CD8-positive, alpha-beta memory T cell (primary cell): ENCODE measurements at regions not wholly inside any gene's neighbourhood (a gene's known extent, or its start where the extent isn't known, plus 50 kb on each side); places are given as distances from the start of the nearest gene placed in this dataset.
A peak's percentile ranks its signal among the peaks of the same experiment; 100 is the strongest.
"Not testable (repeated sequence)": the region's sequence is repeated elsewhere in the genome, so short reads cannot be mapped to it uniquely, and the experiment has no call there.

ENCODE experiments used
- CTCF ChIA-PET: fragments of 350-600 bp; sonication (Branson Sonifier 250); formaldehyde crosslinking; loops from one replicate; lab custom pipeline; 2021; ENCODE audit warnings: antibody characterized with exemption; lab: Charles Lee
- POLR2A ChIA-PET: fragments of 350-600 bp; sonication (Branson Sonifier 250); formaldehyde crosslinking; loops from one replicate; lab custom pipeline; 2021; ENCODE audit warnings: antibody characterized with exemption; lab: Charles Lee
- DNase-seq, 5 donors: peaks; one replicate each; pipeline versions ENCODE4 v3.0.0 to v3.0.0-alpha.2; 2020 to 2022; ENCODE audit warnings: mixed read lengths in 1 of 5
- H3K27ac ChIP-seq: one replicate; pipeline ENCODE4 v1.7.0; 2013; ENCODE audit warnings: low read depth, mild to moderate bottlenecking, low read length, moderate library complexity
- H3K27me3 ChIP-seq: 2 replicates; pipeline ENCODE4 v1.7.0; 2013; ENCODE audit warnings: low read length, mild to moderate bottlenecking; ENCODE audit not compliant: insufficient read depth, poor library complexity, severe bottlenecking
- H3K36me3 ChIP-seq: 2 replicates; pipeline ENCODE4 v1.7.0; 2013; ENCODE audit warnings: mild to moderate bottlenecking, low read length, moderate library complexity; ENCODE audit not compliant: insufficient read depth
- H3K4me1 ChIP-seq: 2 replicates; pipeline ENCODE4 v1.7.0; 2013; ENCODE audit warnings: mild to moderate bottlenecking, low read length, moderate library complexity; ENCODE audit not compliant: insufficient read depth
- H3K4me3 ChIP-seq: 2 replicates; pipeline ENCODE4 v1.7.0; 2013; ENCODE audit warnings: mild to moderate bottlenecking, low read length
- H3K9me3 ChIP-seq: 2 replicates; pipeline ENCODE4 v1.7.0; 2013; ENCODE audit warnings: mild to moderate bottlenecking, low read length
- H3K27ac Mint-ChIP-seq, 8 donors: one replicate each; pipeline ENCODE4 v1.8.0; 2020 to 2021; ENCODE audit warnings: mixed read lengths in 8 of 8, mild to moderate bottlenecking in 6 of 8, inconsistent platforms in 3 of 8, moderate library complexity in 3 of 8
- H3K27me3 Mint-ChIP-seq, 2 donors: one replicate each; pipeline ENCODE4 v1.8.0; 2020 to 2021; ENCODE audit warnings: mixed read lengths in 2 of 2, mild to moderate bottlenecking in 1 of 2, moderate library complexity in 1 of 2
- H3K36me3 Mint-ChIP-seq, 3 donors: one replicate each; pipeline ENCODE4 v1.8.0; 2020 to 2021; ENCODE audit warnings: mixed read lengths in 3 of 3, inconsistent platforms in 1 of 3, mild to moderate bottlenecking in 1 of 3
- H3K4me1 Mint-ChIP-seq, 3 donors: one replicate each; pipeline ENCODE4 v1.8.0; 2020 to 2021; ENCODE audit warnings: mixed read lengths in 3 of 3, inconsistent platforms in 1 of 3, mild to moderate bottlenecking in 1 of 3
- H3K4me3 Mint-ChIP-seq, 7 donors: one replicate each; pipeline ENCODE4 v1.8.0; 2020 to 2021; ENCODE audit warnings: mixed read lengths in 7 of 7, mild to moderate bottlenecking in 6 of 7, moderate library complexity in 4 of 7, inconsistent platforms in 2 of 7
- H3K9me3 Mint-ChIP-seq, 5 donors: one replicate each; pipeline ENCODE4 v1.8.0; 2020 to 2022; ENCODE audit warnings: mixed read lengths in 5 of 5, mild to moderate bottlenecking in 3 of 5, moderate library complexity in 2 of 5, inconsistent platforms in 1 of 5

DNA sequence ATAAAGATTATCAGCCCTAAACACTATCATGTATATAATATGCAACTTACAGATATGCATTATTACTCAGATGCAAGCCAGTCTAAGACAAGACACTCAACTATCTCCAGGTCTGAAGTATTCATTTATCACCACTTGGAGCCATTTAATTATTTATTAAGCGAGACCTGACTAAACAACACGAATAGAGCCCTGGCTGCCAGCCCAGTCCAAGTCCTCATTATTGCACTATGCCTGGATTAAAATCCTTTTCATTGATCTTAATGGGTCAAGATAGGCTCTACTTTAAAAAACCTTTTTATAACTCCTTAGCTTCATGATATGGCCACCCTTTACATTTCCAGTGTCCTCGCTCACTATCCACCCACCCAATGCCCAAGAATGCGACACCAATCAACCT, 183.1 kb upstream of the MARCKS start:
- Mint-ChIP-seq H3K4me1 (no peaks in the 10 kb centered on the region), H3K4me3 (no peak overlapping the region), H3K36me3 (no peaks in the 10 kb centered on the region), H3K27me3 (peaks cover 3 to 18% of the 10 kb centered on the region in 2 donors), H3K27ac (no peak overlapping the region), H3K9me3 (peaks cover 0 to 2% (median 0%) of the 10 kb centered on the region in 5 donors)
- Histone ChIP-seq H3K27me3 (no peaks in the 10 kb centered on the region), H3K4me1 (no peaks in the 10 kb centered on the region), H3K9me3 (no peaks in the 10 kb centered on the region), H3K36me3 (no peaks in the 10 kb centered on the region), H3K4me3 (no peak overlapping the region), H3K27ac (no peak overlapping the region)
- DNase-seq: no peak
- CTCF ChIA-PET: no interaction called here
- POLR2A ChIA-PET: no interaction called here

DNA sequence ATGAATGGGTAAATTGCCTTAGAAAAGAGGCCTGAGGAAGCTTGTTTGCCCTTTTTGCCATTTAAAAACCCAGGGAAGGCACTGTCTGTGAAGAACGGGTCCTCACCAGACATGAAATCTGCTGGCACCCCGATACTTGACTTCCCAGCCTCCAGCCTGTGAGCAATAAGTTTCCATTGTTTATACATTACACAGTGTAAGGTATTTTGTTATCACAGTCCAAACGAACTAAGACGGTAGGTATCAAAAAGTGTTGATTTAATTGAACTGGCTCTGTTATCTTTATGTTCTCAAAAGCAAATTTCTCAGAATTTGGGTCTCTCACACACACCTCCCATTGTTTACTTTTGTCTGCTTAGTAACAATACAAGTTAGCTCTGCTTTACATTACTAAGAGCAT, 181.1 kb upstream of the MARCKS start:
- no peak overlapping the region for H3K4me3 ChIP-seq
- no peaks in the 10 kb centered on the region for H3K27me3 ChIP-seq
- Mint-ChIP-seq H3K27me3 (peaks cover 3 to 19% of the 10 kb centered on the region in 2 donors), H3K4me3 (no peak overlapping the region), H3K9me3 (peaks cover 0 to 2% (median 1%) of the 10 kb centered on the region in 5 donors), H3K36me3 (no peaks in the 10 kb centered on the region), H3K4me1 (no peaks in the 10 kb centered on the region), H3K27ac (no peak overlapping the region)
- POLR2A ChIA-PET: no interaction called here
- CTCF ChIA-PET: no interaction called here
- no peaks in the 10 kb centered on the region for H3K9me3 ChIP-seq
- no peak for DNase-seq
- no peaks in the 10 kb centered on the region for H3K4me1 ChIP-seq
- no peak overlapping the region for H3K27ac ChIP-seq
- H3K36me3 ChIP-seq: no peaks in the 10 kb centered on the region

DNA sequence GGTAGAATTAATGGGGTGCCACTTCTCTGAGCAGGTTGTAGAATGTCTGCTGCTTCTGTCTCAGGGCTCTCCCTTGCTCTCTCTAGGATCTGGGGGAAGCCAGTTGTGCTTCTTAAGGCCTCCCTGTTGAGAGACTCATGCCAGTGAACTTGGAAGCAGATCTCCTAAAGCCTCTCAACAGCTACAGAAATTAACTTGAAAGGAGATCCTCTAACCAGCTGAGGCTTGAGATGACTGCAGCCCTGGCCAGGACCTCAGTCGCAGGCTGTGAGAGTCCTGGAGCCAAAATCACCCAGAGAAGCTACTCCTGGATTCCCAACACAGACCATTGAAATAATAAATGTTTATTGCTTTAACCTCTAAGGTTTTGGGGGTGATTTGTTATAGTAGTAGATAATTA, 180.2 kb upstream of the MARCKS start:
- Histone ChIP-seq H3K9me3 (no peaks in the 10 kb centered on the region), H3K4me1 (no peaks in the 10 kb centered on the region), H3K27ac (no peak overlapping the region), H3K27me3 (no peaks in the 10 kb centered on the region), H3K4me3 (no peak overlapping the region), H3K36me3 (no peaks in the 10 kb centered on the region)
- Mint-ChIP-seq H3K27me3 (peaks cover 5 to 14% of the 10 kb centered on the region in 2 donors), H3K9me3 (peaks cover 0 to 2% (median 1%) of the 10 kb centered on the region in 5 donors), H3K27ac (no peak overlapping the region), H3K36me3 (no peaks in the 10 kb centered on the region), H3K4me1 (no peaks in the 10 kb centered on the region), H3K4me3 (no peak overlapping the region)
- DNase-seq: no peak
- CTCF ChIA-PET: no interaction called here
- POLR2A ChIA-PET: no interaction called here

DNA sequence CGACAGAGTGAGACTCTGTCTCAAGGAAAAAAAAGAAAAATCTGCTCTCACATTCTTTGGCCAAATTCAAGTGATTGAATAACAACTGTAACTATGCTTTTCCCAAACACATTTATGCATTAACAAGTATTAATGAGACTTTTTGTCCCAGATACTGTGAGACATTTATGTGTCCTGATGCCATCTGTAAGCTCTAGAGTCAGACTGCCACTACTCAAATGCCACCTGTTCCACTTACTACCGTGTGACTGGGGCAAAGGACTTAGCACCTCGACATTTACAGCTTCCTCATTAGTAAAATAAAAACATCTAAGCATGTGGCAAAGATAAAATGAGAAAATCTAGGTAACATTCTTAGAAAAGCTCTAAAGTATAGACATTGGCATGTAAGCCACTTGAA, 178.1 kb upstream of the MARCKS start:
- Histone ChIP-seq H3K27me3 (no peaks in the 10 kb centered on the region), H3K36me3 (no peaks in the 10 kb centered on the region), H3K27ac (no peak overlapping the region), H3K4me1 (no peaks in the 10 kb centered on the region), H3K9me3 (no peaks in the 10 kb centered on the region), H3K4me3 (no peak overlapping the region)
- POLR2A ChIA-PET: no interaction called here
- peaks cover 0 to 2% (median 1%) of the 10 kb centered on the region in 5 donors for H3K9me3 Mint-ChIP-seq
- CTCF ChIA-PET: no interaction called here
- H3K4me1 Mint-ChIP-seq: no peaks in the 10 kb centered on the region
- H3K27ac Mint-ChIP-seq: no peak overlapping the region
- H3K4me3 Mint-ChIP-seq: no peak overlapping the region
- no peaks in the 10 kb centered on the region for H3K36me3 Mint-ChIP-seq
- no peak for DNase-seq
- peaks cover 5 to 12% of the 10 kb centered on the region in 2 donors for H3K27me3 Mint-ChIP-seq

DNA sequence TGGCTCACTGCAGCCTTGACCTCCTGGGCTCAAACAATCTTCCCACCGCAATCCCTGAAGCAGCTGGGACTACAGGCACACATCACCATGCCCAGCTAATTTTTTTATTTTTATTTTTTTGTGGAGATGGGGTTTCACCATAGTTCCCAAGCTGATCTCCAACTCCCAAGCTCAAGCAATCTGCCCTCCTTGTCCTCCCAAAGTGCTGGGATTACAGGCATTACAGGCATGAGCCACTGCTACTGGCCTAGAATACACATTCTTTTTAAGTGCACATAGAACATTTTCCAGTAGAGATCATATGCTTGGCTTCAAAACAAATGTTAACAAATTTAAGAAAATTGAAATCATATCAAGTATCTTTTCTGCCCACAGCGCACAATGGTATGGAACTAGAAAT, 176.8 kb upstream of the MARCKS start:
- H3K27me3 Mint-ChIP-seq: peaks cover 3 to 12% of the 10 kb centered on the region in 2 donors
- H3K4me1 Mint-ChIP-seq: no peaks in the 10 kb centered on the region
- no peaks in the 10 kb centered on the region for H3K36me3 ChIP-seq
- ChIA-PET CTCF (no interaction called here), POLR2A (no interaction called here)
- H3K4me3 Mint-ChIP-seq: no peak overlapping the region
- no peak for DNase-seq
- no peaks in the 10 kb centered on the region for H3K9me3 ChIP-seq
- no peaks in the 10 kb centered on the region for H3K36me3 Mint-ChIP-seq
- H3K4me1 ChIP-seq: no peaks in the 10 kb centered on the region
- peak overlapping the region in 1 of 8 donors; percentile 4 for H3K27ac Mint-ChIP-seq
- no peak overlapping the region for H3K27ac ChIP-seq
- H3K27me3 ChIP-seq: no peaks in the 10 kb centered on the region
- H3K4me3 ChIP-seq: no peak overlapping the region
- peaks cover 0 to 2% (median 0%) of the 10 kb centered on the region in 5 donors for H3K9me3 Mint-ChIP-seq

DNA sequence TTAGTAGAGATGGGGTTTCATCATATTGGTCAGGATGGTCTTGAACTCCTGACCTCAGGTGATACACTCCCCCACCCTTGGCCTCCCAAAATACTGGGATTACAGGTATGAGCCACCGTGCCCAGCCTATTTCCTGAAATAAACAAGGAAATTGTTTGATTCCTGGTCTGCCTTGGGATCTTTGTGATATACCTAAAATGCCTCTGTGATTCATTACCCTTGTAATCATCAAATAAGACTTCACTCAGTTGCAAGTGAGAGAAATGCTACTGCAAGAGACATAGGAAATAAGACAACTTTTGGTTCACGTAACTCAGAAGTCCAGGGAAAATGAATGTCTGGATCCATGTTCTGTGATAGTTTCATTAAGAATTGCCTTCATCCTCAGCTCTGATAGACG, 173.2 kb upstream of the MARCKS start:
- Mint-ChIP-seq H3K27ac (no peak overlapping the region), H3K4me3 (no peak overlapping the region), H3K9me3 (peaks cover 0 to 2% (median 0%) of the 10 kb centered on the region in 5 donors), H3K4me1 (no peaks in the 10 kb centered on the region), H3K27me3 (peaks cover 4% of the 10 kb centered on the region in 2 donors), H3K36me3 (no peaks in the 10 kb centered on the region)
- H3K9me3 ChIP-seq: no peaks in the 10 kb centered on the region
- H3K27me3 ChIP-seq: no peaks in the 10 kb centered on the region
- ChIA-PET CTCF (no interaction called here), POLR2A (no interaction called here)
- H3K4me1 ChIP-seq: no peaks in the 10 kb centered on the region
- H3K36me3 ChIP-seq: no peaks in the 10 kb centered on the region
- H3K27ac ChIP-seq: no peak overlapping the region
- DNase-seq: no peak
- no peak overlapping the region for H3K4me3 ChIP-seq

DNA sequence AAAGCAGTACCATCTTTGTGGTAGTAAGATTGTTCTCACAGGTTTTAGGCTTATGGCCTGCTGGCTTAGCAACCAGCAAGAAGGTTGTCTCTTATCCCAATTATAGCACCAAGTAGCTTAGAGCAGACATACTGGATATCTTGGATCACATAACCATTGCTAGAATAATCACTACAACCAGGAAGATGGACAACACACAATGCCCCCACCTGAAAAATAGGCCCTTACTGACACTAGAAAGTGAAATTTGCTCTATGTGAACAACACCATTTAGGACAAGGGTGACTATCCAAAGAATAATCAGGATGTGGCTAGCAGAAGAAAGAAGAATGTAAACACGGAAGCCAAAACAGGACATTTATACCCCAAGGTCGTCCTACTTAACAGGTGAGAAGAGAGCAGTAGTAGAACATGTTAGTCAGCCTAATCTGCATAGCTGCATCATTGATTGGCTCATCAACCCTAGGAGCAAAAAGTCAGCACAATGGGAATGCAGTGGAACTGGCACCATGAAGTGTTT, 172.7 kb upstream of the MARCKS start:
- peaks cover 3 to 4% of the 10 kb centered on the region in 2 donors for H3K27me3 Mint-ChIP-seq
- no peak overlapping the region for H3K4me3 Mint-ChIP-seq
- peaks cover 0 to 2% (median 0%) of the 10 kb centered on the region in 5 donors for H3K9me3 Mint-ChIP-seq
- no peaks in the 10 kb centered on the region for H3K4me1 Mint-ChIP-seq
- H3K27me3 ChIP-seq: no peaks in the 10 kb centered on the region
- H3K36me3 ChIP-seq: no peaks in the 10 kb centered on the region
- DNase-seq: no peak
- no peaks in the 10 kb centered on the region for H3K9me3 ChIP-seq
- POLR2A ChIA-PET: no interaction called here
- no peaks in the 10 kb centered on the region for H3K36me3 Mint-ChIP-seq
- H3K27ac Mint-ChIP-seq: no peak overlapping the region
- H3K4me1 ChIP-seq: no peaks in the 10 kb centered on the region
- no peak overlapping the region for H3K27ac ChIP-seq
- no peak overlapping the region for H3K4me3 ChIP-seq
- CTCF ChIA-PET: no interaction called here

DNA sequence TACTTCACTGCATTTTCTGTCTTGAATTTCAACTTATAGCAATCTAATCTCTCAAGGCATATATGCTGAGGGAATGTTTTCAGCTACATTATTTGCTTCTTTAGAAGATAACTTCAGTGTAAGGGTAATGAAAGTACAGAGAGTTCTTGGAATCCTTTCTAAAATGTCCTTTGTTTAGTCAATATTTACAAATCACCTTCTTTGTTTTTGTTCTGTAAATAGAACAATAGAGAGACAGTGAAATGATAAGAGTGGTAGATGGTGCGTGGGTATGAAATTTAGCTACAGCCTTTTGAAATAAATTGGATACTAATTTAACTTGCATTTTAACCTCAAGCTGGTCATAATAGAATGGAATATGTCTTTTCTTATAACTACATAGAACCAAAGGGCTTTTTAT, 171.1 kb upstream of the MARCKS start:
- Mint-ChIP-seq H3K4me1 (no peaks in the 10 kb centered on the region), H3K36me3 (no peaks in the 10 kb centered on the region), H3K9me3 (no peaks in the 10 kb centered on the region), H3K27ac (no peak overlapping the region), H3K4me3 (no peak overlapping the region), H3K27me3 (peaks cover 3 to 4% of the 10 kb centered on the region in 2 donors)
- CTCF ChIA-PET: no interaction called here
- Histone ChIP-seq H3K9me3 (no peaks in the 10 kb centered on the region), H3K27me3 (no peaks in the 10 kb centered on the region), H3K27ac (no peak overlapping the region), H3K4me3 (no peak overlapping the region), H3K4me1 (no peaks in the 10 kb centered on the region), H3K36me3 (no peaks in the 10 kb centered on the region)
- DNase-seq: no peak
- POLR2A ChIA-PET: no interaction called here

DNA sequence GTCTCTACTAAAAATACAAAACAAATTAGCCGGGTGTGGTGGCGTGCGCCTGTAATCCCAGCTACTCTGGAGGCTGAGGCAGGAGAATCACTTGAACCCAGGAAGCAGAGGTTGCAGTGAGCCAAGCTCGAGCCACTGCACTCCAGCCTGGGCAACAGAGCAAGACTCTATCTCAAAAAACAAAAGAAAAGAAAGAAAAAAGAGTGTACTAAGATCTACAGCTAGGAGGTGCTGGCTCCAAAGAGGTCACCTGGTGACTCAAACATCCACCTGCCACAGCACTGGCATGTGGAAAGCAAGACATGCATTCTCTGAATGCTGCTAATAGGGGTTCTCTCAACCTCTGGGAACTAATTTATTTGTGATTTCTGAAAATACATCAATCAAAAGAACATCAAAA, 167.5 kb upstream of the MARCKS start:
- H3K4me1 ChIP-seq, H3K27me3 ChIP-seq, H3K27ac Mint-ChIP-seq, H3K4me3 ChIP-seq, H3K36me3 Mint-ChIP-seq, H3K27me3 Mint-ChIP-seq, H3K9me3 Mint-ChIP-seq, DNase-seq, H3K4me1 Mint-ChIP-seq, CTCF ChIA-PET, POLR2A ChIA-PET, H3K4me3 Mint-ChIP-seq, H3K36me3 ChIP-seq, H3K9me3 ChIP-seq, H3K27ac ChIP-seq: not testable (repeated sequence)
